ENCODE measurements at regions not wholly inside any gene's neighbourhood (a gene's known extent, or its start where the extent isn't known, plus 50 kb on each side); places are given as distances from the start of the nearest gene placed in this dataset.

DNA sequence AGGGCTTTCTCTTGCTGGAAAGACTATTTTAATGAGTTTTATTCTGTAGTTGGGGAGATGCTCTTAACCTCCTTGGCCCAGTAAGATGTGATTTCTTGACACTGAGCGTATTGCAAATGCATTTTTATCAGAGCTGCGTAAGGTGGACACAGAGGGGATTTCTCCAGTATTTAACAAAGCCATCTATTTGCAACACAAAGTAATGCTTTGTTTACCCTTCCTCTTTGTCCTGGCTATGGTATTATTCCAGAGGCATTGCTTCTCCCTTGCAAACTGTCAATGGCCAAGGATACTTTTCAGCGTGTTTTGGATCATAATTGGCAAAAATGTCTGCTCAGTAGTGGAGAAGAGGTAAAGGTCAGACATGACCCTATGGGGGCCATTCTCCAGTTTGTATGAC lies 90.8 kb upstream of the PIK3C3 start:
- no peak for DNase-seq (ENCODE audit: low spot score)
- in situ Hi-C loops (cut with MboI; ENCODE audit: low pct_unique_long_range_greater_than_20kb, low sequenced_read_pairs, unreplicated experiment), result no loop called here
- TF ChIP-seq, protein P1, sequence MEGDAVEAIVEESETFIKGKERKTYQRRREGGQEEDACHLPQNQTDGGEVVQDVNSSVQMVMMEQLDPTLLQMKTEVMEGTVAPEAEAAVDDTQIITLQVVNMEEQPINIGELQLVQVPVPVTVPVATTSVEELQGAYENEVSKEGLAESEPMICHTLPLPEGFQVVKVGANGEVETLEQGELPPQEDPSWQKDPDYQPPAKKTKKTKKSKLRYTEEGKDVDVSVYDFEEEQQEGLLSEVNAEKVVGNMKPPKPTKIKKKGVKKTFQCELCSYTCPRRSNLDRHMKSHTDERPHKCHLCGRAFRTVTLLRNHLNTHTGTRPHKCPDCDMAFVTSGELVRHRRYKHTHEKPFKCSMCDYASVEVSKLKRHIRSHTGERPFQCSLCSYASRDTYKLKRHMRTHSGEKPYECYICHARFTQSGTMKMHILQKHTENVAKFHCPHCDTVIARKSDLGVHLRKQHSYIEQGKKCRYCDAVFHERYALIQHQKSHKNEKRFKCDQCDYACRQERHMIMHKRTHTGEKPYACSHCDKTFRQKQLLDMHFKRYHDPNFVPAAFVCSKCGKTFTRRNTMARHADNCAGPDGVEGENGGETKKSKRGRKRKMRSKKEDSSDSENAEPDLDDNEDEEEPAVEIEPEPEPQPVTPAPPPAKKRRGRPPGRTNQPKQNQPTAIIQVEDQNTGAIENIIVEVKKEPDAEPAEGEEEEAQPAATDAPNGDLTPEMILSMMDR (IDR thresholded peaks at IDR 0.05; ENCODE audit: extremely low read depth, insufficient read depth, missing control alignments), result no peak

DNA sequence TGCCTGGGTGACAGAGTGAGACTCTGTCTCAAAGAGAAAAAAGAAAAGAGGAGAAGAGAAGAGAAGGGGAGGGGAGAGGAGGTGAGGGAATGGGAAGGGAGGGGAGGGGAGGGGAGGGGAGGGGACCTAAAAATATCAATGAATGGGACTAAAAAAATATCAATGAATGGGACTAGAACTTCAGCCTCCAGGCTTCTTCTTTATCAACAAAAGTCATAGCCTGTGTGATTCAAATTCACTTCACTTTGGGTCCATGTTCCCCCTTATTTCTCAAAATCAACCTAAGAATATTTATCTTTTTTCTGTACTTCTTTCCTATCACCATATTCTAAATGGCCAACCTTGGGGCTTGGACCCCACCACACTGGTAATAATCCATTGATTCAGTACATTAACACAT lies 92.1 kb upstream of the PIK3C3 start:
- no peak for DNase-seq (ENCODE audit: low spot score)
- TF ChIP-seq, protein P1 (IDR thresholded peaks at IDR 0.05; ENCODE audit: extremely low read depth, insufficient read depth, missing control alignments), result no peak
- in situ Hi-C loops (cut with MboI; ENCODE audit: low pct_unique_long_range_greater_than_20kb, low sequenced_read_pairs, unreplicated experiment), result no loop called here

DNA sequence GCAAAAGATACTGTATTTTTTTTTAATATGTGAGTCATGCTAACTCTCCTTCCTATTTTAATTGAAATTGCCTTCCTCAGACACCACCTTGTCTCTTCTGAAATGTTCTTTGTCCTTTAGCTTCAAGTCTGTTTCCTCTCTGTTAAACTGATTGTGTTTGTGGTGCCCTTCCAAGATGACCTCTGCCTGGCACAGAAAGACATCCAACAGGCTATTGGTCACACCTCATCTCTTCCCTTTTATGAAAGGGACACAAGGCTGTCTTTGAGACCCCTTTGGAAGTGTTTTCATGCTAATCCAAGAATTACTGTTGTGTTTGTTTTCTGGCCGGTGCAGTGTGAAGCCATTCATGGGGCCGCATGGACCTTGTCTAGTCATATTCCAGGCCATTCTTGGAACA lies 94.0 kb upstream of the PIK3C3 start:
- in situ Hi-C loops (cut with MboI; ENCODE audit: low pct_unique_long_range_greater_than_20kb, low sequenced_read_pairs, unreplicated experiment), result no loop called here
- no peak for DNase-seq (ENCODE audit: low spot score)
- TF ChIP-seq, protein P1 (IDR thresholded peaks at IDR 0.05; ENCODE audit: extremely low read depth, insufficient read depth, missing control alignments), result no peak

DNA sequence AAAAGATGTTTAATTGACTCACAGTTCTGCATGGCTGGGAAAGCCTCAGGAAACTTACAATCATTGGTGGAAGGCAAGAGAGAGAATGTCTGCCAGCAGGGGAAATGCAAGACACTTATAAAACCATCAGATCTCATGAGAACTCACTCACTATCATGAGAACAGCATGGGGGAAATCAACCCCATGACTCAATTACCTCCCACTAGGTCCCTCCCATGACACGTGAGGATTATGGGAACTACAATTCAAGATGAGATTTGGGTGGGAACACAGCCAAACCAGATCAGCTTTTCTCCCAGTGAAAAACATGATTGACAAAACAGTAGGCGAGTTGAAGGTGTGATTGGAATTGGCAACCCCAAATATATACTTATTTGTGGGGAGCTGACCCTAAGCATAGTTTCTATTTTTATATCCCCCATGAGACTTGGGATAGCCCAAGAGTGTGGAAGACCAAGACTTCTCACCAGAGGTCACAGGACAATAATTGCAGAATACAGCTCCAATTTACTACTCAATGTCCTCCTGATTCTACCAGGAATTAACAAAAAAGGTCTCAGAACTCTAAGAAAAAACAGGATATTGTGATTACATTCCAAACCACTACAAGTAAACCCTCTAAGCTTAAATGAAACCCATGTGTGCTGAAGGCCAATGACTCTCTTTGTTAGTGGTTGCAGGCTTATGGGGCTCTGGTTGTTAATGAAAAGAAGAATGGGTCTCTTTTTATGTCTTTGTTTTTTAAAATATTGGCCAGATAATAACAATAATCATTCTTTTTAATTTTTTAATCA lies 96.1 kb upstream of the PIK3C3 start:
- no peak for DNase-seq (ENCODE audit: low spot score)
- in situ Hi-C loops (cut with MboI; ENCODE audit: low pct_unique_long_range_greater_than_20kb, low sequenced_read_pairs, unreplicated experiment), result no loop called here

DNA sequence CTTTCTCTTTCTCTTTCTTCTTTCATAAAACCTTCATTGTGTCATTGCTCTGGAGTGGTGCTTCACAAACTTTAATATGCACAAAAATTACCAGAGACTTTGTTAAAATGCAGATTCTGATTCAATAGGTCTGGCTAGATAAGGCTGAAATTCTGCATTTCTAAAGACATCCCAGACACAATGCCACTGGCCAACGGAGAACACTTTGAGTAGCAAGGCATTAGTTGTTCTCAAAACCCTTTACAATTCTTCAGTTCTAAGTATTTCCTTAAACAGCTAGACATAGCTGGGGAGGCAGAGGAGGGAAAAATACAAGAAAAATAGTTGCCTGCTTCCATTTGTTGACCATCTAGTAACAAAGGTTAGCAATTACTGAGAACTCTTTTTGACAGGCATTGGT lies 101.8 kb upstream of the PIK3C3 start:
- DNase-seq (ENCODE audit: low spot score), result no peak
- TF ChIP-seq, protein P1 (IDR thresholded peaks at IDR 0.05; ENCODE audit: extremely low read depth, insufficient read depth, missing control alignments), result no peak
- in situ Hi-C loops (cut with MboI; ENCODE audit: low pct_unique_long_range_greater_than_20kb, low sequenced_read_pairs, unreplicated experiment), result no loop called here

More for the DNA sequence above, 96.1 kb upstream of the PIK3C3 start:
- TF ChIP-seq, protein P1 (IDR thresholded peaks at IDR 0.05; ENCODE audit: extremely low read depth, insufficient read depth, missing control alignments), result no peak

DNA sequence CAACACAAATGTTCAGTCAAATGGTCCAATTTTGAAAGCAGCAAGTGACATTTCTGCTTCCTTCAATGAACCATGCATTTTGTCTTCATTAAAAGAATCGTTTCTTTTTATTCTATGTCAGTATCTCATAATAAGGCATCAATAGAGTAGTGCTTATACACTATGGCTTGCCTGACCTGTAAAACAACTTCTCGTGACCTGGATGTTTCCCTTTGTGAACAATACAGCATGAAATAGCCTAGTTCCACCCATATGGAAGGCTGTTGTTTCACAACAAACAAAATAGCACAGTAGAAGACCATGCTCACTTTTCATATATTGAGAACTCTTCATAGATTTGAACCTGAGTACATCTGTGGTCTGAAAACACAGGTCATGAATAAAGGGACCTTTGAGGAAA lies 104.3 kb upstream of the PIK3C3 start:
- no peak for DNase-seq (ENCODE audit: low spot score)
- TF ChIP-seq, protein P1 (IDR thresholded peaks at IDR 0.05; ENCODE audit: extremely low read depth, insufficient read depth, missing control alignments), result no peak
- in situ Hi-C loops (cut with MboI; ENCODE audit: low pct_unique_long_range_greater_than_20kb, low sequenced_read_pairs, unreplicated experiment), result no loop called here
